Caco-2 (cell line): ENCODE measurements at regions not wholly inside any gene's neighbourhood (a gene's known extent, or its start where the extent isn't known, plus 50 kb on each side); places are given as distances from the start of the nearest gene placed in this dataset.
A peak's percentile ranks its signal among the peaks of the same experiment; 100 is the strongest.

ENCODE experiments used
- BruUV-seq: library from RNA; stranded (reverse); fragments of 400-500 nt; replicated peaks from 2 replicates; lab custom pipeline; 2021; lab: Mats Ljungman, UMichigan
- CTCF ChIA-PET: fragments of 300-600 bp; sonication (Branson Sonifier 250); formaldehyde crosslinking; loops from one replicate; lab custom pipeline; 2022; ENCODE audit warnings: antibody characterized with exemption; lab: Charles Lee
- POLR2A ChIA-PET: fragments of 300-600 bp; sonication (Branson Sonifier 250); formaldehyde crosslinking; loops from one replicate; lab custom pipeline; 2022; ENCODE audit warnings: antibody characterized with exemption; lab: Charles Lee
- DNase-seq, 2 experiments: peaks; one replicate each; pipeline versions ENCODE4 v3.0.0 to v3.0.0-alpha.2; 2020 to 2022
- H3K27me3 ChIP-seq: replicated peaks from 2 replicates; pipeline ENCODE4 v1.6.0; 2011; ENCODE audit warnings: low read length; ENCODE audit not compliant: control insufficient read depth, insufficient read depth
- H3K36me3 ChIP-seq: 2 replicates; pipeline ENCODE4 v1.5.1; 2011; ENCODE audit warnings: low read length; ENCODE audit not compliant: control insufficient read depth, insufficient read depth
- H3K4me1 ChIP-seq: fragments of 250-450 bp; sonication (Bioruptor Pico); 2 replicates; pipeline ENCODE4 v1.5.1; 2020; ENCODE audit warnings: mild to moderate bottlenecking
- H3K4me3 ChIP-seq: 2 replicates; pipeline ENCODE4 v1.5.1; 2011; ENCODE audit warnings: low read depth, mild to moderate bottlenecking, control low read depth, low read length
- H3K9me3 ChIP-seq: fragments of 250-450 bp; sonication (Bioruptor Pico); 2 replicates; pipeline ENCODE4 v1.5.1; 2020; ENCODE audit warnings: mild to moderate bottlenecking, moderate library complexity
- H3K27ac Mint-ChIP-seq: one replicate; pipeline ENCODE4 v1.8.0; 2022; ENCODE audit warnings: mixed read lengths; ENCODE audit not compliant: unreplicated experiment
- H3K27me3 Mint-ChIP-seq: one replicate; pipeline ENCODE4 v1.8.0; 2022; ENCODE audit warnings: mixed read lengths; ENCODE audit not compliant: insufficient read depth, unreplicated experiment
- H3K36me3 Mint-ChIP-seq: one replicate; pipeline ENCODE4 v1.8.0; 2022; ENCODE audit warnings: mild to moderate bottlenecking, mixed read lengths; ENCODE audit not compliant: insufficient read depth, unreplicated experiment
- H3K4me1 Mint-ChIP-seq: one replicate; pipeline ENCODE4 v1.8.0; 2022; ENCODE audit warnings: low read depth, mixed read lengths; ENCODE audit not compliant: unreplicated experiment
- H3K4me3 Mint-ChIP-seq: one replicate; pipeline ENCODE4 v1.8.0; 2022; ENCODE audit warnings: mild to moderate bottlenecking, moderate library complexity, mixed read lengths; ENCODE audit not compliant: unreplicated experiment
- H3K9me3 Mint-ChIP-seq: one replicate; pipeline ENCODE4 v1.8.0; 2022; ENCODE audit warnings: mixed read lengths; ENCODE audit not compliant: unreplicated experiment
- CTCF ChIP-seq, 2 experiments: fragments of 200-600 bp in 1 of 2; IDR thresholded peaks; 1 replicate in 1 of 2; 2 replicates in 1 of 2; pipeline versions ENCODE4 v1.5.1 to v1.8.0; 2011 to 2022; ENCODE audit warnings: antibody characterized with exemption in 1 of 2, control low read depth in 1 of 2, inconsistent platforms in 1 of 2, low read depth in 1 of 2, low read length in 1 of 2, mild to moderate bottlenecking in 1 of 2, moderate library complexity in 1 of 2; ENCODE audit not compliant: insufficient read depth in 1 of 2, severe bottlenecking in 1 of 2, unreplicated experiment in 1 of 2
- intact Hi-C: fragments of 100-400 bp; cut with micrococcal nuclease; formaldehyde crosslinking; loops from one replicate; pipeline ENCODE4 v1.10.0; 2022; ENCODE audit not compliant: unreplicated experiment

GRCh38 chr15:23503576-23503975 is 56.5 kb upstream of the GOLGA6L2 start:
- DNase-seq = no peak
- H3K36me3 Mint-ChIP-seq = no peaks in the 10 kb centered on the region
- no TSS peak for BruUV-seq
- intact Hi-C loops = no loop called here
- H3K27me3 Mint-ChIP-seq = peaks cover 5% of the 10 kb centered on the region
- H3K36me3 ChIP-seq = no peaks in the 10 kb centered on the region
- no peak overlapping the region for H3K4me3 Mint-ChIP-seq
- no peaks in the 10 kb centered on the region for H3K27me3 ChIP-seq
- H3K4me1 Mint-ChIP-seq = no peaks in the 10 kb centered on the region
- ChIA-PET CTCF (no interaction called here), POLR2A (no interaction called here)
- no peaks in the 10 kb centered on the region for H3K4me1 ChIP-seq
- no peaks in the 10 kb centered on the region for H3K9me3 ChIP-seq
- no peak for TF ChIP-seq CTCF (IDR thresholded peaks at IDR 0.05; ENCODE audit: insufficient read depth in 1 of 2, low read depth in 1 of 2, low read length in 1 of 2, severe bottlenecking in 1 of 2, unreplicated experiment in 1 of 2)
- H3K4me3 ChIP-seq = no peak overlapping the region
- H3K9me3 Mint-ChIP-seq = no peaks in the 10 kb centered on the region
- no peak overlapping the region for H3K27ac Mint-ChIP-seq

- Histone ChIP-seq H3K36me3 (no peaks in the 10 kb centered on the region), H3K4me3 (no peak overlapping the region), H3K9me3 (no peaks in the 10 kb centered on the region), H3K27me3 (no peaks in the 10 kb centered on the region), H3K4me1 (no peaks in the 10 kb centered on the region)
- Mint-ChIP-seq H3K27ac (no peak overlapping the region), H3K36me3 (no peaks in the 10 kb centered on the region), H3K27me3 (peaks cover 1% of the 10 kb centered on the region), H3K4me1 (no peaks in the 10 kb centered on the region), H3K4me3 (no peak overlapping the region), H3K9me3 (no peaks in the 10 kb centered on the region)
- intact Hi-C loops = loop anchor here (1.0 to 5.0 kb wide), 4 partner anchors 68 to 380 kb away; partner anchors contain the start of gene MKRN3
- POLR2A ChIA-PET = no interaction called here
- peak; percentile 41 to 42 for TF ChIP-seq CTCF (IDR thresholded peaks at IDR 0.05; ENCODE audit: insufficient read depth in 1 of 2, low read depth in 1 of 2, low read length in 1 of 2, severe bottlenecking in 1 of 2, unreplicated experiment in 1 of 2)
- BruUV-seq = no TSS peak
- CTCF ChIA-PET = interaction anchor here (1.0 to 1.5 kb wide), 9 partner anchors 9 to 380 kb away, joined by 3 to 13 read pairs (median 4); no protein-coding TSS in a partner anchor
- peak in 1 of 2 experiments; percentile 22 for DNase-seq
These were observed 50.7 kb upstream of the GOLGA6L2 start for GRCh38 chr15:23497710-23498111.
